ENCODE measurements at regions not wholly inside any gene's neighbourhood (a gene's known extent, or its start where the extent isn't known, plus 50 kb on each side); places are given as distances from the start of the nearest gene placed in this dataset.

GRCh38 chr2:66839551-66840320 is 404.8 kb downstream of the MEIS1 start:
- peak; percentile 78 for ATAC-seq (ENCODE audit: low FRiP score)
- DNase-seq (ENCODE audit: low spot score) = no peak
- TF ChIP-seq CTCF (IDR thresholded peaks at IDR 0.05) = no peak

DNA sequence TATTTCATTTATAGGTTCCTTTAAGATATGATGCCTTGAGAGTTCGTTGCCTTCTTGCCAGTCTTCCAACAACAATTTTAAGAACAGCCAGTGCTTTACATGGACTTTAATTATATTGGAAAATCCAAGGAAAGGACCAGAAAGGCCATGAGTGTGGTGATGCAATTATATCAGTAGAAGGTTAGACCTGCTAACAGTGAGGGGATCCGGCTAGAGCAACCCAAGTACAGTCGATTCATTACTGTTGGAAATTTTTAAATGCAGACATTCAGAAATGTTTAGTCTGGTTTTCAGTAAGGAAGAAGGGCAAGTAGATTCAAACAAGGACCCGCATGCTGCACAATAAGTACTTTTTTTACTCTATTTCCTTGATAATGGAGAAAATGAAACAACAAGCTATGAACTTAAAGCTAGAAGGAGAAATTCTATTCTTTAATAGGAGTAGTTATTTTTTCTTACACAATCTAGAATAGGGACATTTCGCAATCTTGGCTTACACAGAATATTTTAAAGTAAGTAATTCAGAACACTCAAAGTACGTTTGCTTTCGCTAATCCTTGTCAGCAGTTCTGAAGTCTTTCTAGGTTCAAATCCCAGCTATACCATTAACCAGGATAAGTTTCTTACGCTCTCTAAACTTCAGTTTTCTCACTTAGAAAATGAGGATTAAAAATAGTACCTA is 405.5 kb downstream of the MEIS1 start:
- no peak for TF ChIP-seq CTCF (IDR thresholded peaks at IDR 0.05)
- ATAC-seq (ENCODE audit: low FRiP score) = no peak
- no peak for DNase-seq (ENCODE audit: low spot score)

GRCh38 chr2:66843847-66844246 is 408.9 kb downstream of the MEIS1 start:
- TF ChIP-seq CTCF (IDR thresholded peaks at IDR 0.05) = no peak
- no peak for ATAC-seq (ENCODE audit: low FRiP score)
- no peak for DNase-seq (ENCODE audit: low spot score)

DNA sequence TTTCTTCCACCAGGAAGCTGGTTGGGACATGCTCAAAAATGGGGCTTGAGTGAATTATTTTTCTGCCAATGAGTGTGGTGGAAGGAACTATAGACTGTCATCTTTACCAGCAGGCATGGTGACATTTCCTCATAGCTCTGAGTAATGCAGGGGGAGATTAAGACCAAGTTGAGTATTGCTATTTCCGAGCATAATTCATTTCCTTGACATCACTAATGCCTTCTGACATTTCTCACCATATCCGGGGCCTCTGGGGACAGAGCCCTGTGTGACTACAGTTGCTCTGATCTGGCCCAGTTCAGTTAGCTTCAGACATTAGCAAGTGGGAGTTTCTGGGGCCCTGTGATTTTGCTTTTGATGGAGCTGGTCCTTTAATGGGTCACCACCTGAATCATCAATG is 410.4 kb downstream of the MEIS1 start:
- no peak for DNase-seq (ENCODE audit: low spot score)
- no peak for TF ChIP-seq CTCF (IDR thresholded peaks at IDR 0.05)
- ATAC-seq (ENCODE audit: low FRiP score) = no peak

DNA sequence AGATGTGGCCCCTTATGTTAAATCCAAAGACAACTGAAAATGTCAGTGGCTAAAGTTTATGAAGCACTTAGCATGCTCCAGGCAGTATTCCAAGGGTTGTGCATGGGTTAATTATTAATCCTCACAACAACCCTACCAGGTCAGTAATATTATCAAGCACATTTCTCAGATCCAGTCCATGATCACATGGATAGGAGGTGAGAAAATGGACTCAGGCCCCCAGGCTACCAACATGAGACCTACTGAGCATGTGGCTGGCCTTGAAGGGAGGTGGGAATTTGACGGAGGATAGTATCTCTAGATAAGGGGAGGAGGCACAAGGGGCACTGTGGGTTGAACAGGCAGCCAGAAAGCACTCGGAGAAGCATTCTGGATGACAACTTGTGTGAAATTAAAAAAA is 412.0 kb downstream of the MEIS1 start:
- no peak for TF ChIP-seq CTCF (IDR thresholded peaks at IDR 0.05)
- DNase-seq (ENCODE audit: low spot score) (no peak), ATAC-seq (ENCODE audit: low FRiP score) (no peak)

- DNase-seq (ENCODE audit: low spot score) (no peak), ATAC-seq (ENCODE audit: low FRiP score) (no peak)
- no peak for TF ChIP-seq CTCF (IDR thresholded peaks at IDR 0.05)
These were observed 414.3 kb downstream of the MEIS1 start for GRCh38 chr2:66849153-66849755.
